GM19438 (cell line): ENCODE measurements at regions not wholly inside any gene's neighbourhood (a gene's known extent, or its start where the extent isn't known, plus 50 kb on each side); places are given as distances from the start of the nearest gene placed in this dataset.

Experiments
- ATAC-seq: cut with Tn5 transposase; IDR thresholded peaks from one replicate; pipeline ENCODE4 v1.9.1; 2021; ENCODE audit warnings: low read depth; ENCODE audit not compliant: unreplicated experiment

- no peak for ATAC-seq
Observed at GRCh38 chr5:155282503-155283107, 269.1 kb downstream of the KIF4B start.

- ATAC-seq, result no peak
Observed at GRCh38 chr5:155285706-155286105, 272.2 kb downstream of the KIF4B start.

- no peak for ATAC-seq
Observed at GRCh38 chr5:155290937-155291336, 277.4 kb downstream of the KIF4B start.

GRCh38 chr5:155293605-155294178 is 280.1 kb downstream of the KIF4B start:
- no peak for ATAC-seq

- ATAC-seq, result no peak
Observed at GRCh38 chr5:155295111-155295510, 281.6 kb downstream of the KIF4B start.

- no peak for ATAC-seq
Observed at GRCh38 chr5:155299386-155300005, 285.9 kb downstream of the KIF4B start.

GRCh38 chr5:155303120-155303519 is 289.6 kb downstream of the KIF4B start:
- ATAC-seq, result no peak

GRCh38 chr5:155307229-155307628 is 293.7 kb downstream of the KIF4B start:
- no peak for ATAC-seq

GRCh38 chr5:155308289-155308688 is 294.7 kb downstream of the KIF4B start:
- ATAC-seq, result no peak

- no peak for ATAC-seq
Observed at GRCh38 chr5:155309021-155309746, 295.6 kb downstream of the KIF4B start.

GRCh38 chr5:155311721-155312120 is 298.2 kb downstream of the KIF4B start:
- no peak for ATAC-seq

- no peak for ATAC-seq
Observed at GRCh38 chr5:155313518-155313917, 300.0 kb downstream of the KIF4B start.

- ATAC-seq, result no peak
Observed at GRCh38 chr5:155316070-155316714, 302.6 kb downstream of the KIF4B start.

- peak; percentile 94 for ATAC-seq
Observed at GRCh38 chr5:155332618-155333017, 319.1 kb downstream of the KIF4B start.

- ATAC-seq, result no peak
Observed at GRCh38 chr5:155342956-155343355, 329.4 kb downstream of the KIF4B start.

GRCh38 chr5:155343468-155343867 is 329.9 kb downstream of the KIF4B start:
- no peak for ATAC-seq

GRCh38 chr5:155353231-155353630 is 339.7 kb downstream of the KIF4B start:
- no peak for ATAC-seq

GRCh38 chr5:155366096-155366495 is 352.5 kb downstream of the KIF4B start:
- no peak for ATAC-seq

GRCh38 chr5:155367841-155368240 is 354.3 kb downstream of the KIF4B start:
- ATAC-seq, result no peak

GRCh38 chr5:155368490-155368889 is 354.9 kb downstream of the KIF4B start:
- no peak for ATAC-seq

GRCh38 chr5:155380480-155380879 is 366.9 kb downstream of the KIF4B start:
- ATAC-seq, result no peak
